ENCODE measurements at regions not wholly inside any gene's neighbourhood (a gene's known extent, or its start where the extent isn't known, plus 50 kb on each side); places are given as distances from the start of the nearest gene placed in this dataset.

- Mint-ChIP-seq H3K4me1 (ENCODE audit: low read depth, unreplicated experiment) (peaks cover 15% of the 10 kb centered on the region), H3K27me3 (ENCODE audit: unreplicated experiment) (no peaks in the 10 kb centered on the region), H3K4me3 (ENCODE audit: unreplicated experiment) (no peak overlapping the region), H3K27ac (ENCODE audit: unreplicated experiment) (no peak overlapping the region), H3K9me3 (ENCODE audit: unreplicated experiment) (no peaks in the 10 kb centered on the region), H3K36me3 (ENCODE audit: unreplicated experiment) (no peaks in the 10 kb centered on the region)
- no peak for TF ChIP-seq CTCF (IDR thresholded peaks at IDR 0.05; ENCODE audit: partially characterized antibody, unreplicated experiment)
- DNase-seq, result no peak
Observed at GRCh38 chr5:92884469-92884868, 696.5 kb downstream of the NR2F1-AS1 start.

GRCh38 chr5:92879806-92880543 lies 701.0 kb downstream of the NR2F1-AS1 start:
- no peak for TF ChIP-seq CTCF (IDR thresholded peaks at IDR 0.05; ENCODE audit: partially characterized antibody, unreplicated experiment)
- no peak for DNase-seq
- Mint-ChIP-seq H3K9me3 (ENCODE audit: unreplicated experiment) (peaks cover 10% of the 10 kb centered on the region), H3K27me3 (ENCODE audit: unreplicated experiment) (no peaks in the 10 kb centered on the region), H3K36me3 (ENCODE audit: unreplicated experiment) (peaks cover 18% of the 10 kb centered on the region), H3K27ac (ENCODE audit: unreplicated experiment) (no peak overlapping the region), H3K4me1 (ENCODE audit: low read depth, unreplicated experiment) (peaks cover 13% of the 10 kb centered on the region), H3K4me3 (ENCODE audit: unreplicated experiment) (no peak overlapping the region)

GRCh38 chr5:92874790-92875189 lies 706.2 kb downstream of the NR2F1-AS1 start:
- no peak for DNase-seq
- no peak overlapping the region for H3K4me3 Mint-ChIP-seq (ENCODE audit: unreplicated experiment)
- no peaks in the 10 kb centered on the region for H3K4me1 Mint-ChIP-seq (ENCODE audit: low read depth, unreplicated experiment)
- no peak for TF ChIP-seq CTCF (IDR thresholded peaks at IDR 0.05; ENCODE audit: partially characterized antibody, unreplicated experiment)
- no peak overlapping the region for H3K27ac Mint-ChIP-seq (ENCODE audit: unreplicated experiment)
- peaks cover 23% of the 10 kb centered on the region for H3K36me3 Mint-ChIP-seq (ENCODE audit: unreplicated experiment)
- no peaks in the 10 kb centered on the region for H3K27me3 Mint-ChIP-seq (ENCODE audit: unreplicated experiment)
- peaks cover 16% of the 10 kb centered on the region for H3K9me3 Mint-ChIP-seq (ENCODE audit: unreplicated experiment)

- Mint-ChIP-seq H3K27me3 (ENCODE audit: unreplicated experiment) (no peaks in the 10 kb centered on the region), H3K36me3 (ENCODE audit: unreplicated experiment) (no peaks in the 10 kb centered on the region), H3K27ac (ENCODE audit: unreplicated experiment) (no peak overlapping the region), H3K4me3 (ENCODE audit: unreplicated experiment) (no peak overlapping the region), H3K9me3 (ENCODE audit: unreplicated experiment) (peaks cover 2% of the 10 kb centered on the region), H3K4me1 (ENCODE audit: low read depth, unreplicated experiment) (no peaks in the 10 kb centered on the region)
- DNase-seq, result no peak
- TF ChIP-seq CTCF (IDR thresholded peaks at IDR 0.05; ENCODE audit: partially characterized antibody, unreplicated experiment), result no peak
Observed at GRCh38 chr5:92868442-92868841, 712.6 kb downstream of the NR2F1-AS1 start.

- H3K9me3 Mint-ChIP-seq (ENCODE audit: unreplicated experiment), result no peaks in the 10 kb centered on the region
- H3K27me3 Mint-ChIP-seq (ENCODE audit: unreplicated experiment), result no peaks in the 10 kb centered on the region
- no peak for TF ChIP-seq CTCF (IDR thresholded peaks at IDR 0.05; ENCODE audit: partially characterized antibody, unreplicated experiment)
- H3K4me1 Mint-ChIP-seq (ENCODE audit: low read depth, unreplicated experiment), result no peaks in the 10 kb centered on the region
- DNase-seq, result no peak
- no peak overlapping the region for H3K27ac Mint-ChIP-seq (ENCODE audit: unreplicated experiment)
- no peaks in the 10 kb centered on the region for H3K36me3 Mint-ChIP-seq (ENCODE audit: unreplicated experiment)
- H3K4me3 Mint-ChIP-seq (ENCODE audit: unreplicated experiment), result no peak overlapping the region
Observed at GRCh38 chr5:92864591-92864990, 716.4 kb downstream of the NR2F1-AS1 start.

All from glutamatergic neuron (in vitro differentiated cells).